SU-DHL-6 (cell line): ENCODE measurements at regions not wholly inside any gene's neighbourhood (a gene's known extent, or its start where the extent isn't known, plus 50 kb on each side); places are given as distances from the start of the nearest gene placed in this dataset.

Experiments used
- H2AFZ ChIP-seq: fragments of 200-600 bp; sonication (generic); 2 replicates; pipeline ENCODE4 v1.6.1; 2014; ENCODE audit warnings: low read depth, mild to moderate bottlenecking, moderate library complexity, mixed read lengths, antibody characterized with exemption, low read length; ENCODE audit not compliant: severe bottlenecking
- H3F3A ChIP-seq: fragments of 200-600 bp; shearing (Covaris generic); 2 replicates; pipeline ENCODE4 v1.6.0; 2016; ENCODE audit warnings: antibody characterized with exemption, mild to moderate bottlenecking; ENCODE audit not compliant: insufficient read depth
- H3K27ac ChIP-seq: fragments of 200-600 bp; sonication (generic); 2 replicates; pipeline ENCODE4 v1.5.1; 2016; ENCODE audit warnings: low read depth, mild to moderate bottlenecking, low read length, moderate library complexity, mixed read lengths
- H3K27me3 ChIP-seq: fragments of 200-600 bp; sonication (generic), shearing (Covaris generic); 2 replicates; pipeline ENCODE4 v1.6.0; 2014; ENCODE audit warnings: mild to moderate bottlenecking, low read length
- H3K36me3 ChIP-seq: fragments of 200-600 bp; sonication (generic); 2 replicates; pipeline ENCODE4 v1.6.1; 2014; ENCODE audit warnings: mild to moderate bottlenecking, low read length, mixed read lengths
- H3K4me2 ChIP-seq: fragments of 300-600, 200-600 bp; shearing (Covaris generic), sonication (generic); 2 replicates; pipeline ENCODE4 v1.6.0; 2014; ENCODE audit warnings: low read length, low read depth, mild to moderate bottlenecking; ENCODE audit not compliant: poor library complexity, severe bottlenecking
- H3K4me3 ChIP-seq: fragments of 200-600 bp; sonication (generic); 2 replicates; pipeline ENCODE4 v1.5.1; 2014; ENCODE audit warnings: antibody characterized with exemption, low read length, mild to moderate bottlenecking, mixed read lengths; ENCODE audit not compliant: insufficient read depth, poor library complexity, severe bottlenecking
- H3K79me2 ChIP-seq: fragments of 200-600 bp; sonication (generic); 2 replicates; pipeline ENCODE4 v1.6.1; 2014; ENCODE audit warnings: mild to moderate bottlenecking, low read length, moderate library complexity; ENCODE audit not compliant: insufficient read depth
- H3K9ac ChIP-seq: fragments of 200-600 bp; sonication (generic); 2 replicates; pipeline ENCODE4 v1.7.0; 2014; ENCODE audit warnings: mild to moderate bottlenecking, low read length
- H3K9me2 ChIP-seq: fragments of 200-600 bp; sonication (generic); replicated peaks from 2 replicates; pipeline ENCODE4 v1.6.1; 2014; ENCODE audit warnings: low read length; ENCODE audit not compliant: insufficient read depth
- H3K9me3 ChIP-seq: fragments of 200-600 bp; sonication (generic); 2 replicates; pipeline ENCODE4 v1.6.1; 2014; ENCODE audit warnings: low read length, mixed read lengths; ENCODE audit not compliant: insufficient read depth
- H4K20me1 ChIP-seq: fragments of 200-600 bp; sonication (generic); 2 replicates; pipeline ENCODE4 v1.6.1; 2014; ENCODE audit warnings: low read depth, mild to moderate bottlenecking, antibody characterized with exemption, low read length, moderate library complexity, mixed read lengths
- CTCF ChIP-seq: fragments of 200-600 bp; sonication (generic); IDR thresholded peaks from one replicate; pipeline ENCODE4 v1.5.1; 2017; ENCODE audit warnings: antibody characterized with exemption, mild to moderate bottlenecking, low read length, moderate library complexity; ENCODE audit not compliant: insufficient read depth, poor library complexity, severe bottlenecking
- EZH2phosphoT487 ChIP-seq: fragments of 200-600 bp; sonication (generic), shearing (Covaris generic); conservative IDR thresholded peaks from 2 replicates; pipeline ENCODE4 v1.6.1; 2018; ENCODE audit warnings: mild to moderate bottlenecking, antibody characterized with exemption, low read length, moderate library complexity, mixed read lengths

- TF ChIP-seq EZH2phosphoT487 (no peak), CTCF (no peak)
- H3K4me3 ChIP-seq = no peak overlapping the region
- H3K4me2 ChIP-seq = no peak overlapping the region
- H3K27ac ChIP-seq = no peak overlapping the region
- H3K9me3 ChIP-seq = no peaks in the 10 kb centered on the region
- no peak overlapping the region for H3K9ac ChIP-seq
- no peaks in the 10 kb centered on the region for H3K36me3 ChIP-seq
- no peaks in the 10 kb centered on the region for H3K79me2 ChIP-seq
- H3F3A ChIP-seq = no peaks in the 10 kb centered on the region
- H3K9me2 ChIP-seq = no peaks in the 10 kb centered on the region
- no peaks in the 10 kb centered on the region for H4K20me1 ChIP-seq
- H3K27me3 ChIP-seq = no peaks in the 10 kb centered on the region
- H2AFZ ChIP-seq = no peak overlapping the region
Observed at GRCh38 chr11:90845126-90845525, 622.3 kb upstream of the CHORDC1 start.

GRCh38 chr11:90844041-90844440, 621.2 kb upstream of the CHORDC1 start:
- H3K9ac ChIP-seq = no peak overlapping the region
- no peaks in the 10 kb centered on the region for H3K79me2 ChIP-seq
- no peak overlapping the region for H2AFZ ChIP-seq
- no peaks in the 10 kb centered on the region for H3K36me3 ChIP-seq
- no peaks in the 10 kb centered on the region for H3K9me2 ChIP-seq
- TF ChIP-seq EZH2phosphoT487 = no peak
- no peak for TF ChIP-seq CTCF
- no peaks in the 10 kb centered on the region for H3F3A ChIP-seq
- no peak overlapping the region for H3K27ac ChIP-seq
- no peaks in the 10 kb centered on the region for H4K20me1 ChIP-seq
- H3K9me3 ChIP-seq = no peaks in the 10 kb centered on the region
- no peak overlapping the region for H3K4me3 ChIP-seq
- H3K4me2 ChIP-seq = no peak overlapping the region
- H3K27me3 ChIP-seq = no peaks in the 10 kb centered on the region

GRCh38 chr11:90842681-90843080, 619.8 kb upstream of the CHORDC1 start:
- H3K79me2 ChIP-seq = no peaks in the 10 kb centered on the region
- no peak overlapping the region for H3K4me3 ChIP-seq
- no peaks in the 10 kb centered on the region for H4K20me1 ChIP-seq
- no peak overlapping the region for H2AFZ ChIP-seq
- no peak overlapping the region for H3K27ac ChIP-seq
- no peak for TF ChIP-seq EZH2phosphoT487
- no peak for TF ChIP-seq CTCF
- H3K9me3 ChIP-seq = no peaks in the 10 kb centered on the region
- no peaks in the 10 kb centered on the region for H3F3A ChIP-seq
- H3K4me2 ChIP-seq = no peak overlapping the region
- H3K27me3 ChIP-seq = no peaks in the 10 kb centered on the region
- no peaks in the 10 kb centered on the region for H3K36me3 ChIP-seq
- H3K9me2 ChIP-seq = no peaks in the 10 kb centered on the region
- H3K9ac ChIP-seq = no peak overlapping the region

GRCh38 chr11:90840071-90840470, 617.2 kb upstream of the CHORDC1 start:
- Histone ChIP-seq H3K4me3 (no peak overlapping the region), H4K20me1 (no peaks in the 10 kb centered on the region), H3K36me3 (no peaks in the 10 kb centered on the region), H3K27me3 (no peaks in the 10 kb centered on the region), H3K27ac (no peak overlapping the region), H3K79me2 (no peaks in the 10 kb centered on the region), H3K9ac (no peak overlapping the region), H3K9me3 (no peaks in the 10 kb centered on the region), H2AFZ (no peak overlapping the region), H3K9me2 (no peaks in the 10 kb centered on the region), H3K4me2 (no peak overlapping the region), H3F3A (no peaks in the 10 kb centered on the region)
- no peak for TF ChIP-seq CTCF
- TF ChIP-seq EZH2phosphoT487 = no peak
